ENCODE measurements at regions not wholly inside any gene's neighbourhood (a gene's known extent, or its start where the extent isn't known, plus 50 kb on each side); places are given as distances from the start of the nearest gene placed in this dataset.

DNA sequence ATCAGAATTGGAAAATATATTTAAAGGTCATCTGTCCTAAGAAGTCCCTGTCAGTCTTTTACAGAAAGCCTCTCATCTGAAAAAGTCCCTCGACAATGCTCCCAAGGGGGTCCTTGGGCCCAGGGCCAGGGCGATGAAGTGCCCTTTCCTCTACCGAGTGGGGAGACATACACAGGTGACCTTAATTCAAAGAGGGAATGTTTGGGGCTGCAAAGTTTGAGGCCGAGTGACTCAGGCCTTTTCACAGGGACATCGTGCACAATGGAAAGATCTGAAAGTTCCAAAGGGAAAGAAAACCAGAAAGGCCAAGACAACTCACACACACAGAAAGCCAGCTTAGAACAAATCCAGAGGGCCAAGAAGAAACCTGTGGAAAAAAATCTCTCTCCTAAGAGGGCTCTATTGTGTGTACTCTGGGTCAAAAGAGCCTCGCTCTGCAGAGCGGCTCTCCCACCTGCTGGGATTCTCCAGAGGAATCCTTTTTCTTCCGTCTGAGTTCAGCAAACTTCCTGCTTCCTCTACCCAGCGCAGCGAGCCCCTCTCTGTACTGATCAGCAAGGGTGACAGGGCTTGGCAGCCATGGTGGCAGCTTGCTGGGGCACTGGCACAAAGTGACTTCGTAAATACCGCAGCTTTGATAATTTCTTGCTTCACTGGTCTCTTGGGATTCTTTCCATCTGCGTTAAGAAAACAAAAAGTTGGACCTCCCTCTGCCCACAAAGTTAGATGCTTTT lies 259.1 kb downstream of the OPA1 start:
- peak; percentile 83 for DNase-seq

GRCh38 chr3:193852901-193853300 lies 259.9 kb downstream of the OPA1 start:
- no peak for DNase-seq

GRCh38 chr3:193853511-193854219 lies 260.7 kb downstream of the OPA1 start:
- DNase-seq, result no peak

- DNase-seq, result peak; percentile 74
These were observed 265.0 kb downstream of the OPA1 start for GRCh38 chr3:193857996-193858395.

GRCh38 chr3:193859195-193859594 lies 266.2 kb downstream of the OPA1 start:
- DNase-seq, result no peak

GRCh38 chr3:193861012-193861411 lies 268.0 kb downstream of the OPA1 start:
- no peak for DNase-seq

DNA sequence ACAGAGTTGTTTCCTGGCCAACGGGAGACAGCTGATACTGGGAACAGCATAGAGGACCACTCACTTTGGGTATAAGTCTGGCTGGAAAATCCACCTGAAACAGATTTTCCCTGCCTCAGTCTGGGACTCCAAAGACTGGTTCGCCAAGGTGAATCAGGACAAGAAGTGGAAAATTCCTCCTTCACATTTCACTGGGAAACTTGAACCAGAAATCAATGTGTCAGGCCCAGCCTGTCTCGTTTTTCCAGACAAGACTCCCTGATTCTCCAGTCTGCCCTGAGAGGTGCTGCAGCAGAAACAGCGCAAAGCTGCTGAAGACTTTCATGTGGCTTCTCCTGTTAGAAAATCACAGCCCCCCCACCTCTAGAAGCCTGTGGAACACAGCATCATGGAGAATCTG lies 269.8 kb downstream of the OPA1 start:
- no peak for DNase-seq

GRCh38 chr3:193863657-193864357 lies 270.8 kb downstream of the OPA1 start:
- no peak for DNase-seq

DNA sequence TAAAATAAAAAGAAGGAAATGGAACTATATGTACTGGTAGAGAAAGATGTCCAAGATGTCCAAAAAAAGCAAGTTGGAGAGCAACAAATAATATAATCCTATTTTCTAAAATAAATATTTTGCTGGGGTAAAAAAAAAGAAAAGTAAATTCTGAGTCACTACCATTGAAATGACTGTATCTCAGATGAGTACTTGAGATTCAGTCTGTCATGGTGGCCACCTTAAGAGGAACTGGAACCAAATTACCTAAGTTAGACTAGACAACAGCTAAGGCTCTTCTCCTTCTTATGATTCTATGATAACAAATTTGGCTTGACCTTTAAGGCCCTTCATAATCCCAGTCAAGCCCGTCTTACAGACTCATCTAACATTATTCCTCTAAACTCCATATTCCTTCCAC lies 270.6 kb upstream of the HES1 start:
- no peak for DNase-seq

DNA sequence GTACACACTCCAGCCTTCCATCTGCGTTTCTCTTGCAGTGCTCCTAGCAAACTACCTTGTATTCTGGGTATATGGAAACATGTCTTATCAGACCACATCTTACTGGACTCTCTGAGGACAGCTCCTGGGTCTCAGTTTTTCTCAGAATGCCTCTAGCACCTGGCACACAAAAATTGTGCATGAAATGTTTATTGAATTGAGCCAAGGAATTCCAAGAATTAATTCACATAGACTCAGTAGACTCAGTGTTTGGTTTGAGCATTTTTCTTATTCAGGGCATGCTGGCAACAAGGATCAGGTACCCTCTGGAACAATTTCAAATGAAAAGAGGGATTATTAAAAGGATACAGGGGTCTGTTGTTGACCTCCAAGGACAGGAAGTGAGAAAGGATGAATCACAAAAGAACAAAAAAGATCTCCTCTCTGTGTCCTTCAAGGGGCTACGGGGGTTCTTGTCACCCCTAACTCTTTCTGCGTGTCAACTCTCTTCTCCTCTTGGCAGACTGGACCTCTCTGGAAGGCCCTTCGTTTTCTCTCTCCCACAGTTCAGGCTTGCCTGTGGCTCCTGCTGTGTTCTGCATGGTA lies 270.0 kb upstream of the HES1 start:
- DNase-seq, result no peak

DNA sequence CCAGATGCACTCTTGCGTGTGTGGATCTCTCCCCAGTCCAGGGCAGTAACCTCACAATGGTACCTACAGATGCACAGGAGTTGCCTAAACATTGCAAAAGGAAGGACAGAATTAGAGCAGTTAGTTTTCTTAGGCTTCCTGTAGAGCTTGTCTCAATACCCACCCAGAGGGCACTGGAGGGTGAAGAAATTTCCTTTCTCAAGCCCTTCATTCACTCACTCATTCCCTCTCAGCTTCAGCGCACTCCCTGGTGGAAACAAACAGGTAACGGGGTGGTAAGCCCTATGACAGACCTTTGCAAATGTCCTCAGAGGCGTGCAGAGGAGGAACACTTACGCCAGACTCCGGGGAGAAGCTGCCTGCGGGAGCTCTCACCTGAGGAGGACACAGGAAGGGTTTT lies 267.4 kb upstream of the HES1 start:
- DNase-seq, result no peak

DNA sequence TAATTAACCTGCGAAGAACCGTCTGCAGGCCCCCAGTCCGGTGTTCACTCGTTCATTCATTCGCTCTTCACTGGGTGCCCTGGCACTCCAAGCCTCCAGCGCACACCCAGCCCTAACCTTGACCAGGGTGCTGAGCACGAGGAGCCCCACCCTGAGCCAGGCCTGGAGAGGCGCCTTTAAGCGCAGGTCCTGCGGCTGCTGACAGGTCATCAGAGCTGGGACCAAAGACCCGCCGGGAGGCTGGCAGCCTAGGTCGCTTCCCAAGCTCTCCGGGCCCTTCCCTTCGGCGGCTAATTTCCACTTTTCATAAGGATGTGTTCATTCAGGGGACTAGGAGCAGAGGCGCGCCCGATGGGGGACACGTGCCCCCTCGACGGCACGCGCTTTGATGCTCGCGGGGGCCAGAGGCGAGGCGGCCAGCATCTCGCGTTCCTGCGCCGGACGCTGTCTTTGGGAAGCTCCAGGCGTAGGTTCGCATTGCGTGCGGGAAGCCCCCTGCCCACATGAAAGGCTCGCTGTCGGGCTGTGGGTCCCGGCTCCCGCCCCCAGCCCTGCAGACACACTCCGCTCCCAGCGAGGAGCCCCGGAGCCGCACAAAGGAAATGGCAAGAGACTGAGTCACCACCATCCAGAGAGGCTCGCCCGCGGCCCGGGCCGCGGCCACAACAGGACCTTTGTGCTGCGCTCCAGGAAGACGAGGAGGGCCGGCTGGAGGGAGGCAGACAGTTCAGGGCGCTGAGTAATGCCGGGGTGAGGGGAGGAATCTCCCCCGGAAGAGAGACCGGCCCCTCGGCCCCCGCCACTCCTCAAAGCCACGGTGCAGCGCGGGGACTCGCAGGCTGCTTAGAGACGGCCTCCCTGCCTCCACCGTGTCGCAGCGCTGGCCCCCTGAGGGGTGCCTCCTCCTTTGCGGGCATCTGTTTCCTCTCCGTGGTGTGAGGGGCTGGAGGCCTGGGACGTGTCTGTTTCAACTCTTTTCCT lies 266.4 kb upstream of the HES1 start:
- DNase-seq, result no peak

GRCh38 chr3:193870376-193871219 lies 265.4 kb upstream of the HES1 start:
- DNase-seq, result no peak

- no peak for DNase-seq
These were observed 264.8 kb upstream of the HES1 start for GRCh38 chr3:193871220-193871485.

- peak; percentile 17 for DNase-seq
These were observed 263.6 kb upstream of the HES1 start for GRCh38 chr3:193872265-193872753.

GRCh38 chr3:193873426-193874201 lies 262.3 kb upstream of the HES1 start:
- no peak for DNase-seq

DNA sequence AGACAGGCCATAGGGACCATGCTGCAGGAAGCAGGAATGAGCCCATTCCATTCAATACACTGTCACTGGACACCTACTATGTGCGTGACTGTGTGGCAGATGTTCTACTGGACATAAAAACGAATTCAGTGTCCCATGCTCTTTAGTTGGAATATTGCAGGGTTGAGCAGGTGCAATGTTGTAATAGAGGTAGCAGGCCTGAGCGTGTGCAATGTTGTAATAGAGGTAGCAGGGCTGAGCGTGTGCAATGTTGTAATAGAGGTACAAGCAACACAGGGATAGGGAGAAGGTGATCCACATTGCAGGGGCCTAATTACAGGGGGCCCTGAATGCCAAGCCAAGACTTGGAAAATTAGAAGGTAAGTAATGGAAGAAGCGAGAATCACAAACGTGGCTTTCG lies 261.4 kb upstream of the HES1 start:
- no peak for DNase-seq

DNA sequence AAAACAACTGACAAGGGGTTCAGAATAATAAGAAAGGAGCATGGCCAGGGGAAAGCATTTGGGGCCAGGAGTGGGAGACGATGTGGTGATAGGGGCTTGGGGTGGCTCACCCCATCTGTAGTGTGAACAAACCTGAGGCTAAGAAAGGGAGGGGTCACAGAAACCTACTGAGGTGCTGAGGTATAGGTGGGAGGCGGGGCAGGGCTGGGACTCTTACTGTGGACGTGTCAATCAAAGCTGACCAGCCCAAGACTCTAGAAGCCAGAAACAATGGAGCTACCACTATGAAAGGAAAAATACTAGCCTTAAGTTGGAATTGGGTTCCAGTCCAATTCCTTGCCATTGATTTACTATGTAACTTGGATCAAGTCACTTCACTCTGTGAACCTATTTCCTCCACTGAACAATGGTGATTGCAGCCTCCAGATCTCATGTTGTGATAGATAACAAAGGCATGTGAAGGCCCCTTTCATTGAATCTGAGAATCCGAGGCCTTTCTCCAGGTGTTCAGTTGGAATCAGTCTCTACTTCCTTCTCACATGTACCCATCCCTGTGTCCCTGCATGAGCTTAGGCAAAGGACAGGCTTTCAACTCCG lies 260.9 kb upstream of the HES1 start:
- no peak for DNase-seq

DNA sequence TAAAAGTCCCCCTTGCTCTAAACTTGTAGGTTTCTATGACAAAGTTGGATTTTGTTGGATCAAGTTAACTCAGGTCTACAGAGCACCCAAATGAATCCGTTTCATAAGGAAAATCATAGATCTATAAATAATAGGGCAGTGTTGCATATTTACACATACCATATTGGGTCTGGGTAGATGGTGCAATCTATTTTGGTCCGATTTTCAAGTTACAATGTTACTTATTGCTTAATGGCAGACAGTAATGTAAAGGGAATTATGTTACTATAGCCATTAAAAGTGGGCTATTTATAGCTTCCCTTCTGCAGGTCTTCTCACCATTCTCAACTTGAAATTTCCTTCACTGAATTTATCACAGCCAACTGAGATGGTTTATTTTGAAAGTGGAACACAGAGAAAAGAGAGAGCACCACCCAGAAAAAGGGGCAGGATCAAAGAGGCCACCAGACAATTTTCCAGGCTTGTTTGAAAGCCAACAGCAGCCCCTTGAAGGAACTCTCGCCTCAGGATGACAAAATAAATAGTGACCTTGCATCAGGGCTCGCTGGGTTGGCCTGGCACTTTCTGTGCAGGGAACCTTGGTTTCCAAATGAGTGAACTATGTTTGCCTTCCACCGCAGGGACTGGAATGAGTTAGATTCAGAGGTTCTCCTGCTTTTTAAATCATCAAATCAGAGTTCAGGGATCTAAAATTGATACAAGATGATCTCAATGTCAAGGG lies 260.2 kb upstream of the HES1 start:
- no peak for DNase-seq
